B cell (primary cell): ENCODE measurements at regions not wholly inside any gene's neighbourhood (a gene's known extent, or its start where the extent isn't known, plus 50 kb on each side); places are given as distances from the start of the nearest gene placed in this dataset.

Experiments used
- EZH2 ChIP-seq: IDR thresholded peaks from 2 replicates; pipeline ENCODE4 v1.6.1; 2012; ENCODE audit warnings: borderline replicate concordance, low read depth, mild to moderate bottlenecking, moderate library complexity, low read length; ENCODE audit not compliant: insufficient read depth, poor library complexity, severe bottlenecking
- TF ChIP-seq, protein P1 (sequence below): fragments of 200-600 bp; IDR thresholded peaks from one replicate; pipeline ENCODE4 v1.8.0; 2022; ENCODE audit warnings: antibody characterized with exemption, mild to moderate bottlenecking

DNA sequence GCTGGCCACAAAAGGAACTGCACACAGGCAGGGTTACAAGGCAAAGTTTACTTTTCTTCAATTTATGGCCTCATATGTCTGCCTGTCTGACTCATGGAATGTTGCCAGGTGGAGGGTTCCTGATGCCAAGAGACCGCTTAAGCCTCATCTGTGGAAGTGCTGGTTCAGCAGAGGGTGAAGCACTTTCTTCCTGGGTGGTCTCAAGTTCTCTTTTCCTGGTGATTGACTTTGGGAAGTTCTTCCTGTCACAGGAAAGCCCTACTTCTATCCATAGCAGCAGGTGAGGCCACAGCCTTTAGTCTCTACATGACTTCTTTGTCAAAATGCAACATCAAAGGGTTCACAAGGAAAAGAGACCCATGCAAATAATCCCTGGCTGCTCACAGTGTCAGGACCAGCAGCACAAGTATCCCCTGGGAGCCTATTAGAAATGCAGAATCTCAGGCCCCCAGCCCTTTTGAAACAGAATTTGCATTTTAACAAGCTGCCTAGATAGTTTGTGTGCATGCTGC, 81.4 kb upstream of the IGFBP7 start:
- TF ChIP-seq EZH2, result no peak
- TF ChIP-seq, protein P1, sequence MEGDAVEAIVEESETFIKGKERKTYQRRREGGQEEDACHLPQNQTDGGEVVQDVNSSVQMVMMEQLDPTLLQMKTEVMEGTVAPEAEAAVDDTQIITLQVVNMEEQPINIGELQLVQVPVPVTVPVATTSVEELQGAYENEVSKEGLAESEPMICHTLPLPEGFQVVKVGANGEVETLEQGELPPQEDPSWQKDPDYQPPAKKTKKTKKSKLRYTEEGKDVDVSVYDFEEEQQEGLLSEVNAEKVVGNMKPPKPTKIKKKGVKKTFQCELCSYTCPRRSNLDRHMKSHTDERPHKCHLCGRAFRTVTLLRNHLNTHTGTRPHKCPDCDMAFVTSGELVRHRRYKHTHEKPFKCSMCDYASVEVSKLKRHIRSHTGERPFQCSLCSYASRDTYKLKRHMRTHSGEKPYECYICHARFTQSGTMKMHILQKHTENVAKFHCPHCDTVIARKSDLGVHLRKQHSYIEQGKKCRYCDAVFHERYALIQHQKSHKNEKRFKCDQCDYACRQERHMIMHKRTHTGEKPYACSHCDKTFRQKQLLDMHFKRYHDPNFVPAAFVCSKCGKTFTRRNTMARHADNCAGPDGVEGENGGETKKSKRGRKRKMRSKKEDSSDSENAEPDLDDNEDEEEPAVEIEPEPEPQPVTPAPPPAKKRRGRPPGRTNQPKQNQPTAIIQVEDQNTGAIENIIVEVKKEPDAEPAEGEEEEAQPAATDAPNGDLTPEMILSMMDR, result no peak
